ENCODE measurements at regions not wholly inside any gene's neighbourhood (a gene's known extent, or its start where the extent isn't known, plus 50 kb on each side); places are given as distances from the start of the nearest gene placed in this dataset.

- ChIA-PET CTCF (no interaction called here), POLR2A (no interaction called here)
- DNase-seq (ENCODE audit: low read depth, low spot score) (no peak), ATAC-seq (no peak)
- in situ Hi-C loops (cut with HindIII; ENCODE audit: low pct_unique_long_range_greater_than_20kb, low sequenced_read_pairs), result no loop called here
- Histone ChIP-seq H3K4me3 (ENCODE audit: low read depth in 2 of 2, low read length in 2 of 2) (no peak overlapping the region), H3K9me3 (ENCODE audit: control insufficient read depth, insufficient read depth, low read depth, low read length) (no peaks in the 10 kb centered on the region), H3K27ac (ENCODE audit: low read length) (no peak overlapping the region), H3K27me3 (ENCODE audit: control insufficient read depth, insufficient read depth, low read length) (no peaks in the 10 kb centered on the region), H3K36me3 (ENCODE audit: control insufficient read depth, insufficient read depth, low read length) (no peaks in the 10 kb centered on the region), H3K4me1 (ENCODE audit: control insufficient read depth, insufficient read depth, low read length) (no peaks in the 10 kb centered on the region)
- BruUV-seq (replicated peaks), result no TSS peak
- no peak for TF ChIP-seq SIN3A (IDR thresholded peaks at IDR 0.05; ENCODE audit: borderline replicate concordance, insufficient read depth, low read depth, low read length)
- intact Hi-C loops (cut with micrococcal nuclease; ENCODE audit: unreplicated experiment), result no loop called here
These were observed 183.5 kb upstream of the FSTL5 start for GRCh38 chr4:162347156-162347841.

GRCh38 chr4:162343967-162344366, 180.2 kb upstream of the FSTL5 start:
- no TSS peak for BruUV-seq (replicated peaks)
- H3K9me3 ChIP-seq (ENCODE audit: control insufficient read depth, insufficient read depth, low read depth, low read length), result no peaks in the 10 kb centered on the region
- H3K27ac ChIP-seq (ENCODE audit: low read length), result no peak overlapping the region
- ATAC-seq, result no peak
- intact Hi-C loops (cut with micrococcal nuclease; ENCODE audit: unreplicated experiment) (no loop called here), in situ Hi-C loops (cut with HindIII; ENCODE audit: low pct_unique_long_range_greater_than_20kb, low sequenced_read_pairs) (no loop called here)
- no peaks in the 10 kb centered on the region for H3K4me1 ChIP-seq (ENCODE audit: control insufficient read depth, insufficient read depth, low read length)
- ChIA-PET POLR2A (no interaction called here), CTCF (no interaction called here)
- H3K36me3 ChIP-seq (ENCODE audit: control insufficient read depth, insufficient read depth, low read length), result no peaks in the 10 kb centered on the region
- TF ChIP-seq POLR2AphosphoS5 (IDR thresholded peaks at IDR 0.05; ENCODE audit: low read depth, low read length), result no peak
- TF ChIP-seq, protein P1, sequence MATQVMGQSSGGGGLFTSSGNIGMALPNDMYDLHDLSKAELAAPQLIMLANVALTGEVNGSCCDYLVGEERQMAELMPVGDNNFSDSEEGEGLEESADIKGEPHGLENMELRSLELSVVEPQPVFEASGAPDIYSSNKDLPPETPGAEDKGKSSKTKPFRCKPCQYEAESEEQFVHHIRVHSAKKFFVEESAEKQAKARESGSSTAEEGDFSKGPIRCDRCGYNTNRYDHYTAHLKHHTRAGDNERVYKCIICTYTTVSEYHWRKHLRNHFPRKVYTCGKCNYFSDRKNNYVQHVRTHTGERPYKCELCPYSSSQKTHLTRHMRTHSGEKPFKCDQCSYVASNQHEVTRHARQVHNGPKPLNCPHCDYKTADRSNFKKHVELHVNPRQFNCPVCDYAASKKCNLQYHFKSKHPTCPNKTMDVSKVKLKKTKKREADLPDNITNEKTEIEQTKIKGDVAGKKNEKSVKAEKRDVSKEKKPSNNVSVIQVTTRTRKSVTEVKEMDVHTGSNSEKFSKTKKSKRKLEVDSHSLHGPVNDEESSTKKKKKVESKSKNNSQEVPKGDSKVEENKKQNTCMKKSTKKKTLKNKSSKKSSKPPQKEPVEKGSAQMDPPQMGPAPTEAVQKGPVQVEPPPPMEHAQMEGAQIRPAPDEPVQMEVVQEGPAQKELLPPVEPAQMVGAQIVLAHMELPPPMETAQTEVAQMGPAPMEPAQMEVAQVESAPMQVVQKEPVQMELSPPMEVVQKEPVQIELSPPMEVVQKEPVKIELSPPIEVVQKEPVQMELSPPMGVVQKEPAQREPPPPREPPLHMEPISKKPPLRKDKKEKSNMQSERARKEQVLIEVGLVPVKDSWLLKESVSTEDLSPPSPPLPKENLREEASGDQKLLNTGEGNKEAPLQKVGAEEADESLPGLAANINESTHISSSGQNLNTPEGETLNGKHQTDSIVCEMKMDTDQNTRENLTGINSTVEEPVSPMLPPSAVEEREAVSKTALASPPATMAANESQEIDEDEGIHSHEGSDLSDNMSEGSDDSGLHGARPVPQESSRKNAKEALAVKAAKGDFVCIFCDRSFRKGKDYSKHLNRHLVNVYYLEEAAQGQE (IDR thresholded peaks at IDR 0.05; ENCODE audit: insufficient read depth in 1 of 2, low read depth in 2 of 2, low read length in 1 of 2), result no peak
- TF ChIP-seq, protein P2, sequence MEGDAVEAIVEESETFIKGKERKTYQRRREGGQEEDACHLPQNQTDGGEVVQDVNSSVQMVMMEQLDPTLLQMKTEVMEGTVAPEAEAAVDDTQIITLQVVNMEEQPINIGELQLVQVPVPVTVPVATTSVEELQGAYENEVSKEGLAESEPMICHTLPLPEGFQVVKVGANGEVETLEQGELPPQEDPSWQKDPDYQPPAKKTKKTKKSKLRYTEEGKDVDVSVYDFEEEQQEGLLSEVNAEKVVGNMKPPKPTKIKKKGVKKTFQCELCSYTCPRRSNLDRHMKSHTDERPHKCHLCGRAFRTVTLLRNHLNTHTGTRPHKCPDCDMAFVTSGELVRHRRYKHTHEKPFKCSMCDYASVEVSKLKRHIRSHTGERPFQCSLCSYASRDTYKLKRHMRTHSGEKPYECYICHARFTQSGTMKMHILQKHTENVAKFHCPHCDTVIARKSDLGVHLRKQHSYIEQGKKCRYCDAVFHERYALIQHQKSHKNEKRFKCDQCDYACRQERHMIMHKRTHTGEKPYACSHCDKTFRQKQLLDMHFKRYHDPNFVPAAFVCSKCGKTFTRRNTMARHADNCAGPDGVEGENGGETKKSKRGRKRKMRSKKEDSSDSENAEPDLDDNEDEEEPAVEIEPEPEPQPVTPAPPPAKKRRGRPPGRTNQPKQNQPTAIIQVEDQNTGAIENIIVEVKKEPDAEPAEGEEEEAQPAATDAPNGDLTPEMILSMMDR (IDR thresholded peaks at IDR 0.05), result no peak
- TF ChIP-seq TCF7L2 (IDR thresholded peaks at IDR 0.05; ENCODE audit: low read depth, low read length), result no peak
- no peak for TF ChIP-seq SIN3A (IDR thresholded peaks at IDR 0.05; ENCODE audit: borderline replicate concordance, insufficient read depth, low read depth, low read length)
- DNase-seq (ENCODE audit: low read depth, low spot score), result no peak
- no peaks in the 10 kb centered on the region for H3K27me3 ChIP-seq (ENCODE audit: control insufficient read depth, insufficient read depth, low read length)
- H3K4me3 ChIP-seq (ENCODE audit: low read depth in 2 of 2, low read length in 2 of 2), result no peak overlapping the region

DNA sequence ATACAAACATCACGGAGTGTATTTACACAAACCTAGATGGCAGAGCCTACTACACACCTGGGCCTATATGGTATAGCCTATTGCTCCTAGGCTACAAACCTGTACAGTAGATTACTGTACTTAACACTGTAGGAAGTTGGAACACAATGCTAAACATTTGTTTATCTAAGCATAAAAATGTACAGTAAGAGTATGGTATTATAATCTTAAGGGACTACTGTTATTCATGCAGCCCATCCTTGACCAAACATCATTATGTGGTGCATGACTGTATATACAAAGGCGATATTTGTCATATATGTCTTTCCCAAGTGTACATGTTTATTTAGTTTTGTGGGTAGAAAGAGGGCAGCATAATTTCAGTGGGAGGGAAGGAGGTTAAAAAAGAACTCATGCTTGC, 177.7 kb upstream of the FSTL5 start:
- ChIA-PET CTCF (no interaction called here), POLR2A (no interaction called here)
- H3K36me3 ChIP-seq (ENCODE audit: control insufficient read depth, insufficient read depth, low read length), result no peaks in the 10 kb centered on the region
- ATAC-seq, result no peak
- H3K27me3 ChIP-seq (ENCODE audit: control insufficient read depth, insufficient read depth, low read length), result no peaks in the 10 kb centered on the region
- no peak for DNase-seq (ENCODE audit: low read depth, low spot score)
- no TSS peak for BruUV-seq (replicated peaks)
- TF ChIP-seq, protein P2 (IDR thresholded peaks at IDR 0.05), result no peak
- no peak for TF ChIP-seq TCF7L2 (IDR thresholded peaks at IDR 0.05; ENCODE audit: low read depth, low read length)
- TF ChIP-seq SIN3A (IDR thresholded peaks at IDR 0.05; ENCODE audit: borderline replicate concordance, insufficient read depth, low read depth, low read length), result no peak
- TF ChIP-seq, protein P1 (IDR thresholded peaks at IDR 0.05; ENCODE audit: insufficient read depth in 1 of 2, low read depth in 2 of 2, low read length in 1 of 2), result no peak
- TF ChIP-seq POLR2AphosphoS5 (IDR thresholded peaks at IDR 0.05; ENCODE audit: low read depth, low read length), result no peak
- no peak overlapping the region for H3K4me3 ChIP-seq (ENCODE audit: low read depth in 2 of 2, low read length in 2 of 2)
- no peaks in the 10 kb centered on the region for H3K9me3 ChIP-seq (ENCODE audit: control insufficient read depth, insufficient read depth, low read depth, low read length)
- intact Hi-C loops (cut with micrococcal nuclease; ENCODE audit: unreplicated experiment) (no loop called here), in situ Hi-C loops (cut with HindIII; ENCODE audit: low pct_unique_long_range_greater_than_20kb, low sequenced_read_pairs) (no loop called here)
- H3K27ac ChIP-seq (ENCODE audit: low read length), result no peak overlapping the region
- no peaks in the 10 kb centered on the region for H3K4me1 ChIP-seq (ENCODE audit: control insufficient read depth, insufficient read depth, low read length)

Data from Panc1 (cell line).